Bronchial epithelial cell (primary cell): ENCODE measurements at regions not wholly inside any gene's neighbourhood (a gene's known extent, or its start where the extent isn't known, plus 50 kb on each side); places are given as distances from the start of the nearest gene placed in this dataset.

Source experiments
- DNase-seq: peaks from one replicate; pipeline ENCODE4 v3.0.0-alpha.2; 2010; ENCODE audit warnings: low read depth
- FAIRE-seq: peaks from 2 replicates; lab custom pipeline; 2011; peaks lifted over from hg19 to GRCh38; lab: Jason Lieb, UNC
- H3K27me3 ChIP-seq: 2 replicates; pipeline ENCODE4 v1.5.1; 2011; ENCODE audit warnings: low read length; ENCODE audit not compliant: control insufficient read depth, insufficient read depth
- H3K36me3 ChIP-seq: 2 replicates; pipeline ENCODE4 v1.5.1; 2011; ENCODE audit warnings: low read length; ENCODE audit not compliant: control insufficient read depth, insufficient read depth
- H3K4me3 ChIP-seq: 2 replicates; pipeline ENCODE4 v1.5.1; 2011; ENCODE audit warnings: mild to moderate bottlenecking, low read depth, low read length, control low read depth
- CTCF ChIP-seq: IDR thresholded peaks from 2 replicates; pipeline ENCODE4 v1.5.1; 2011; ENCODE audit warnings: mild to moderate bottlenecking, moderate library complexity, low read length, control low read depth, inconsistent platforms; ENCODE audit not compliant: insufficient read depth, severe bottlenecking

- TF ChIP-seq CTCF, result no peak
- no peak for DNase-seq
Measured at GRCh38 chr4:59374416-59374815, 1825.7 kb upstream of the ADGRL3 start.

GRCh38 chr4:59380841-59381366 is 1819.2 kb upstream of the ADGRL3 start:
- Histone ChIP-seq H3K27me3 (no peaks in the 10 kb centered on the region), H3K36me3 (no peaks in the 10 kb centered on the region), H3K4me3 (no peak overlapping the region)
- FAIRE-seq (no peak), DNase-seq (no peak)
- no peak for TF ChIP-seq CTCF

More at GRCh38 chr4:59374416-59374815, 1825.7 kb upstream of the ADGRL3 start:
- no peak for FAIRE-seq
- Histone ChIP-seq H3K27me3 (no peaks in the 10 kb centered on the region), H3K36me3 (no peaks in the 10 kb centered on the region), H3K4me3 (no peak overlapping the region)

- Histone ChIP-seq H3K4me3 (no peak overlapping the region), H3K36me3 (no peaks in the 10 kb centered on the region), H3K27me3 (no peaks in the 10 kb centered on the region)
- FAIRE-seq (no peak), DNase-seq (no peak)
- no peak for TF ChIP-seq CTCF
Measured at GRCh38 chr4:59381591-59381990, 1818.5 kb upstream of the ADGRL3 start.

- Histone ChIP-seq H3K4me3 (no peak overlapping the region), H3K36me3 (no peaks in the 10 kb centered on the region), H3K27me3 (no peaks in the 10 kb centered on the region)
- FAIRE-seq (no peak), DNase-seq (no peak)
- no peak for TF ChIP-seq CTCF
Measured at GRCh38 chr4:59387759-59388758, 1812.1 kb upstream of the ADGRL3 start.

- DNase-seq, result no peak
Measured at GRCh38 chr4:59393780-59394179, 1806.3 kb upstream of the ADGRL3 start.

More at GRCh38 chr4:59393780-59394179, 1806.3 kb upstream of the ADGRL3 start:
- Histone ChIP-seq H3K4me3 (no peak overlapping the region), H3K27me3 (no peaks in the 10 kb centered on the region), H3K36me3 (no peaks in the 10 kb centered on the region)
- TF ChIP-seq CTCF, result no peak
- no peak for FAIRE-seq
